GM18505 (cell line): ENCODE measurements at regions not wholly inside any gene's neighbourhood (a gene's known extent, or its start where the extent isn't known, plus 50 kb on each side); places are given as distances from the start of the nearest gene placed in this dataset.
"Not testable (repeated sequence)": the region's sequence is repeated elsewhere in the genome, so short reads cannot be mapped to it uniquely, and the experiment has no call there.

ENCODE experiments used
- ATAC-seq: cut with Tn5 transposase; IDR thresholded peaks from one replicate; pipeline ENCODE4 v1.9.1; 2021; ENCODE audit not compliant: unreplicated experiment
- POLR2A ChIP-seq: IDR thresholded peaks from 4 replicates; pipeline ENCODE4 v1.6.1; 2011; ENCODE audit warnings: borderline replicate concordance; ENCODE audit not compliant: insufficient read depth, insufficient read length; ENCODE audit errors: extremely low read depth

- ATAC-seq = no peak
- no peak for TF ChIP-seq POLR2A
These were observed 470.3 kb upstream of the JARID2 start for GRCh38 chr6:14775528-14775927.

GRCh38 chr6:14776307-14776706 lies 469.6 kb upstream of the JARID2 start:
- TF ChIP-seq POLR2A = no peak
- no peak for ATAC-seq

- no peak for ATAC-seq
- no peak for TF ChIP-seq POLR2A
These were observed 463.9 kb upstream of the JARID2 start for GRCh38 chr6:14781772-14782525.

- ATAC-seq = not testable (repeated sequence)
These were observed 462.9 kb upstream of the JARID2 start for GRCh38 chr6:14782921-14783464.

GRCh38 chr6:14783594-14783993 lies 462.3 kb upstream of the JARID2 start:
- no peak for ATAC-seq
- TF ChIP-seq POLR2A = no peak

- TF ChIP-seq POLR2A = no peak
- no peak for ATAC-seq
These were observed 461.0 kb upstream of the JARID2 start for GRCh38 chr6:14784596-14785492.

- ATAC-seq = no peak
- TF ChIP-seq POLR2A = no peak
These were observed 460.4 kb upstream of the JARID2 start for GRCh38 chr6:14785493-14785790.

GRCh38 chr6:14786008-14786407 lies 459.9 kb upstream of the JARID2 start:
- TF ChIP-seq POLR2A = no peak
- no peak for ATAC-seq

GRCh38 chr6:14786455-14786854 lies 459.4 kb upstream of the JARID2 start:
- no peak for TF ChIP-seq POLR2A
- ATAC-seq = no peak

GRCh38 chr6:14787250-14787649 lies 458.6 kb upstream of the JARID2 start:
- TF ChIP-seq POLR2A = no peak
- ATAC-seq = no peak

GRCh38 chr6:14787677-14788076 lies 458.2 kb upstream of the JARID2 start:
- TF ChIP-seq POLR2A = no peak
- ATAC-seq = no peak

GRCh38 chr6:14789996-14790395 lies 455.9 kb upstream of the JARID2 start:
- no peak for ATAC-seq
- no peak for TF ChIP-seq POLR2A

GRCh38 chr6:14790976-14791375 lies 454.9 kb upstream of the JARID2 start:
- TF ChIP-seq POLR2A = no peak
- no peak for ATAC-seq

GRCh38 chr6:14791526-14791925 lies 454.3 kb upstream of the JARID2 start:
- no peak for ATAC-seq
- TF ChIP-seq POLR2A = no peak
